Endothelial cell (in vitro differentiated cells): ENCODE measurements at regions not wholly inside any gene's neighbourhood (a gene's known extent, or its start where the extent isn't known, plus 50 kb on each side); places are given as distances from the start of the nearest gene placed in this dataset.

ENCODE experiments used
- DNase-seq: peaks from one replicate; pipeline ENCODE4 v3.0.0; 2021; ENCODE audit warnings: low spot score
- H3K27ac Mint-ChIP-seq: one replicate; pipeline ENCODE4 v1.8.0; 2021; ENCODE audit warnings: mixed read lengths, inconsistent platforms; ENCODE audit not compliant: unreplicated experiment
- H3K27me3 Mint-ChIP-seq: one replicate; pipeline ENCODE4 v1.8.0; 2021; ENCODE audit warnings: mild to moderate bottlenecking, moderate library complexity, mixed read lengths, inconsistent platforms; ENCODE audit not compliant: unreplicated experiment
- H3K36me3 Mint-ChIP-seq: one replicate; pipeline ENCODE4 v1.8.0; 2021; ENCODE audit warnings: mild to moderate bottlenecking, low read depth, mixed read lengths, inconsistent platforms; ENCODE audit not compliant: unreplicated experiment
- H3K4me1 Mint-ChIP-seq: one replicate; pipeline ENCODE4 v1.8.0; 2021; ENCODE audit warnings: mild to moderate bottlenecking, mixed read lengths, inconsistent platforms; ENCODE audit not compliant: unreplicated experiment
- H3K4me3 Mint-ChIP-seq: one replicate; pipeline ENCODE4 v1.8.0; 2021; ENCODE audit warnings: mild to moderate bottlenecking, mixed read lengths, inconsistent platforms; ENCODE audit not compliant: unreplicated experiment
- H3K9me3 Mint-ChIP-seq: one replicate; pipeline ENCODE4 v1.8.0; 2021; ENCODE audit warnings: mixed read lengths, inconsistent platforms; ENCODE audit not compliant: unreplicated experiment
- CTCF ChIP-seq: fragments of 200-600 bp; sonication (generic); IDR thresholded peaks from one replicate; pipeline ENCODE4 v1.5.0; 2021; ENCODE audit warnings: antibody characterized with exemption; ENCODE audit not compliant: unreplicated experiment

DNA sequence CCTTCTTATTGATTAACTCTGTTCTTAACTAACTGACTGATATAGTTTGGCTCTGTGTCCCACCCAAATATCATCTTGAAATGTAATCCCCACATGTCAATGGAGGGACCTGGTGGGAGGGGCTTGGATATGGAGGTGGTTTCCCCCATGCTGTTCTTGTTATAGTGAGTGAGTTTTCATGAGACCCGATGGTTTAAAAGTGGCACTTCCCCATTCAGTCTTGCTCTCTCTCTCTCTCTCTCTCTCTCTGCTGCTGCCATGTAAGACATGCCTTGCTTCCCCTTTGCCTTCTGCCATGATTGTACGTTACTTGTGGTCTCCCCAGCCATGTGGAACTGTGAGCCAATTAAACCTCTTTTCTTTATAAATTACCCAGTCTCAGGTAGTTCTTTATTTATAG, 81.8 kb upstream of the SPACA1 start:
- TF ChIP-seq CTCF: no peak
- DNase-seq: no peak
- Mint-ChIP-seq H3K4me1 (no peaks in the 10 kb centered on the region), H3K27me3 (peaks cover 3% of the 10 kb centered on the region), H3K9me3 (no peaks in the 10 kb centered on the region), H3K4me3 (no peak overlapping the region), H3K36me3 (no peaks in the 10 kb centered on the region), H3K27ac (no peak overlapping the region)

GRCh38 chr6:87959083-87959482, 88.6 kb upstream of the SPACA1 start:
- DNase-seq: no peak
- no peak overlapping the region for H3K4me3 Mint-ChIP-seq

DNA sequence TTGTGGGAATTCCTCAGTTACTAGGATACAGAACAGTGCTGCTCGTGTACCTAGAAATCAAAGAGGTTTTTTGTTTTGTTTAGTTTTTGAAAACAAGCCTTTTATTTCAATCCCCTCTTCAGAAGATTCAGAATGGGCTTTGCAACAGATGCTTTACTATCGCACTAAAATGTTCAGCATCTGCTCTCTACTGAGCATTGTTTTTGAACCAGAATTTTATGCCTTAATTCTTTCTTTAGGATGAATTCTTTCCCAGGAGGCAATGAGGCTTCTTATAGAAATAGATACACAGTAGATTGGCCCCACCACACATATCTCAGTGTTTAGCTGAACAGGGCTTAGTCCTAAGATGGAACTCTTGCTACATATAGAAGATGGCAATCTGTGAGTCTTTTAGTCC, 95.9 kb upstream of the SPACA1 start:
- Mint-ChIP-seq H3K27me3 (peaks cover 2% of the 10 kb centered on the region), H3K9me3 (no peaks in the 10 kb centered on the region), H3K27ac (no peak overlapping the region), H3K4me1 (no peaks in the 10 kb centered on the region), H3K4me3 (no peak overlapping the region), H3K36me3 (no peaks in the 10 kb centered on the region)
- no peak for TF ChIP-seq CTCF
- no peak for DNase-seq

More at GRCh38 chr6:87959083-87959482, 88.6 kb upstream of the SPACA1 start:
- Mint-ChIP-seq H3K9me3 (no peaks in the 10 kb centered on the region), H3K27ac (no peak overlapping the region), H3K4me1 (no peaks in the 10 kb centered on the region), H3K36me3 (no peaks in the 10 kb centered on the region), H3K27me3 (peaks cover 3% of the 10 kb centered on the region)
- no peak for TF ChIP-seq CTCF

DNA sequence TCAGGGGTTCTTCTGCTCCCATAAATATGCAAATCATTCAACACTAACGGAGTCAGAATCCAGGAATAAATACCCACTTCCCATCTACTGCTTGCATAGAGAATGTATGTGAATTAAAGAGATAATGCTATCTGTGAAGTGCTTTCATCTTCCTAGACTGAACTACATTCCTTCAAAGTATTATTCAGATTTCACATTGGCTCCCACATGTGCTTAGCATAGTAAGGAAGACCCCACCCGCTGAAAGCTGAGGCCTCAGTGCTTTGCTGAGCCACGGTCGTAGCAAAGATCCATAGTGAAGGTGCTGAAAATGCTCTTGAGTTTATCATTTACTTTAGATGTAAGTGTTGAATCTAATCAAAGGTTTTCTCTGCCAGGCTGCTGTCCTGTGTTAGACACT, 97.0 kb upstream of the SPACA1 start:
- no peak overlapping the region for H3K4me3 Mint-ChIP-seq

DNA sequence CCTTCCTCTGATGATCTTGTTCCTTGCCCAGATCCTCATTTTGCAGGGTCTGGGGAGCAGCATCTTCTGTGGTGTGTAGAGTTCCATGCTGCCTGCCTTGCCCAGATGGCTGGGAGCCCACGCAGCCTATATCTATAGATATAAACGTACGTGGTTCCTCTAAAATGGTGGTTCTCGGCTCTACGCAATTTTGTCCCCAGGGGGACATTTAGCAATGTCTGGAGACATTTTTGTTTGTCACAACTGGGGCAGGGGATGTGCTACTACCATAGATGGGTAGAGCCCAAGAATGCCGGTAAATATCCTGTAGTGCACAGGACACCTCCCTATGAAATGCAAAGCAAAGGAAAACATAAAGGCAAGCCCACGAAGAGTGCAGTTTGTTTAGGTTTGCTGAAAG, 98.4 kb upstream of the SPACA1 start:
- no peak for TF ChIP-seq CTCF
- Mint-ChIP-seq H3K27ac (no peak overlapping the region), H3K36me3 (no peaks in the 10 kb centered on the region), H3K9me3 (no peaks in the 10 kb centered on the region), H3K27me3 (peaks cover 2% of the 10 kb centered on the region), H3K4me3 (no peak overlapping the region), H3K4me1 (no peaks in the 10 kb centered on the region)
- no peak for DNase-seq

More for the DNA sequence above, 97.0 kb upstream of the SPACA1 start:
- H3K27ac Mint-ChIP-seq: no peak overlapping the region
- no peaks in the 10 kb centered on the region for H3K36me3 Mint-ChIP-seq
- no peaks in the 10 kb centered on the region for H3K9me3 Mint-ChIP-seq
- H3K27me3 Mint-ChIP-seq: peaks cover 2% of the 10 kb centered on the region
- no peak for DNase-seq
- no peaks in the 10 kb centered on the region for H3K4me1 Mint-ChIP-seq
- no peak for TF ChIP-seq CTCF
